PC-9 (cell line): ENCODE measurements at regions not wholly inside any gene's neighbourhood (a gene's known extent, or its start where the extent isn't known, plus 50 kb on each side); places are given as distances from the start of the nearest gene placed in this dataset.

Source experiments
- BruUV-seq: library from RNA; stranded (reverse); fragments of 400-500 nt; replicated peaks from 2 replicates; lab custom pipeline; 2021; lab: Mats Ljungman, UMichigan
- CTCF ChIA-PET: fragments of 300-600 bp; sonication (Branson Sonifier 250); formaldehyde crosslinking; loops from one replicate; lab custom pipeline; 2022; ENCODE audit warnings: antibody characterized with exemption; lab: Charles Lee
- POLR2A ChIA-PET: fragments of 300-600 bp; sonication (Branson Sonifier 250); formaldehyde crosslinking; loops from one replicate; lab custom pipeline; 2022; ENCODE audit warnings: antibody characterized with exemption; ENCODE audit not compliant: unreplicated experiment; lab: Charles Lee
- DNase-seq, 2 experiments: peaks; one replicate each; pipeline versions ENCODE4 v3.0.0 to v3.0.0-alpha.2; 2015 to 2022; ENCODE audit warnings: mixed read lengths in 1 of 2
- H2AFZ ChIP-seq: fragments of 200-600 bp; sonication (generic); 2 replicates; pipeline ENCODE4 v1.8.1; 2017; ENCODE audit warnings: antibody characterized with exemption
- H3F3A ChIP-seq: fragments of 200-600 bp; sonication (generic); 2 replicates; pipeline ENCODE4 v1.8.1; 2017; ENCODE audit warnings: antibody characterized with exemption, mild to moderate bottlenecking, low read depth; ENCODE audit not compliant: insufficient read depth
- H3K27ac ChIP-seq: fragments of 200-600 bp; sonication (generic); 2 replicates; pipeline ENCODE4 v1.6.1; 2016; ENCODE audit warnings: mixed run types
- H3K27me3 ChIP-seq: fragments of 200-600 bp; sonication (generic); 2 replicates; pipeline ENCODE4 v1.6.1; 2016; ENCODE audit warnings: low read depth, mixed run types; ENCODE audit not compliant: insufficient read depth
- H3K36me3 ChIP-seq: fragments of 200-600 bp; sonication (generic); 2 replicates; pipeline ENCODE4 v1.6.1; 2016; ENCODE audit warnings: low read depth, mixed run types
- H3K4me1 ChIP-seq: fragments of 200-600 bp; sonication (generic); replicated peaks from 2 replicates; pipeline ENCODE4 v1.6.1; 2016; ENCODE audit warnings: mixed run types; ENCODE audit not compliant: insufficient read depth
- H3K4me2 ChIP-seq: fragments of 200-600 bp; sonication (generic); 2 replicates; pipeline ENCODE4 v1.6.1; 2017; ENCODE audit warnings: mixed run types
- H3K4me3 ChIP-seq: fragments of 200-600 bp; sonication (generic); 2 replicates; pipeline ENCODE4 v1.6.1; 2016; ENCODE audit warnings: mixed run types
- H3K79me2 ChIP-seq: fragments of 200-600 bp; sonication (generic); 2 replicates; pipeline ENCODE4 v1.6.1; 2017; ENCODE audit warnings: low read depth, mixed run types
- H3K9me2 ChIP-seq: fragments of 200-600 bp; sonication (generic); 2 replicates; pipeline ENCODE4 v1.8.1; 2017; ENCODE audit warnings: mild to moderate bottlenecking; ENCODE audit not compliant: insufficient read depth
- H3K9me3 ChIP-seq: fragments of 200-600 bp; sonication (generic); 2 replicates; pipeline ENCODE4 v1.8.1; 2016; ENCODE audit warnings: low read depth; ENCODE audit not compliant: insufficient read depth
- H4K20me1 ChIP-seq: fragments of 200-600 bp; sonication (generic); 2 replicates; pipeline ENCODE4 v1.8.1; 2017; ENCODE audit not compliant: insufficient read depth
- CTCF ChIP-seq: fragments of 200-600 bp; sonication (generic); conservative IDR thresholded peaks from 2 replicates; pipeline ENCODE4 v1.6.1; 2017; ENCODE audit warnings: mixed run types, antibody characterized with exemption, mild to moderate bottlenecking, moderate library complexity
- EZH2 ChIP-seq: fragments of 200-600 bp; sonication (generic); IDR thresholded peaks from 2 replicates; pipeline ENCODE4 v1.8.0; 2017; ENCODE audit warnings: antibody characterized with exemption, low read depth
- intact Hi-C: fragments of 100-400 bp; cut with micrococcal nuclease; formaldehyde crosslinking; loops from one replicate; pipeline ENCODE4 v1.10.0; 2022; ENCODE audit not compliant: unreplicated experiment

DNA sequence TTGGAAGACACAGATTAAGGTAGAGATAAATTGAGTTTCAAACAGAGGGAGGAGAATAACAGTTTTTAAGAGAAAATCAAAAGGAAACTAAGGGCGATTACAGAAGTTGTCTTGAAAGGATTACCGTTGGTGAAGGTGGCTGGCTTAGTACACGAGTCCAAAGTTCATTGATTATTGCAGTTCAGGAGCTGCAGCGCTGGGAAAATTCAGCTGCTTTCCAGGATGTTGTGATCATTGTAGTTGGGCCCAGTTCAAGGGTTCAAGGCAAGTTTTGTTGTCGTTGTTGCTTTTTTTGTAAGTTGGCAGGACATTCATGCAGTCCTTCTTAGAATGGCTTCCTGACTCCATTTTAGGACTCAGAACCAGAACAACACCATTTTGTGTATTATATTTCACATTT lies 461.7 kb downstream of the RAPGEF2 start:
- intact Hi-C loops: no loop called here
- H3K27ac ChIP-seq: no peak overlapping the region
- no TSS peak for BruUV-seq
- H3K9me2 ChIP-seq: no peaks in the 10 kb centered on the region
- no peaks in the 10 kb centered on the region for H3K79me2 ChIP-seq
- H3K4me3 ChIP-seq: no peak overlapping the region
- no peak overlapping the region for H3K4me2 ChIP-seq
- no peaks in the 10 kb centered on the region for H3K27me3 ChIP-seq
- POLR2A ChIA-PET: no interaction called here
- no peaks in the 10 kb centered on the region for H3K9me3 ChIP-seq
- TF ChIP-seq EZH2: no peak
- CTCF ChIA-PET: no interaction called here
- DNase-seq: no peak
- no peaks in the 10 kb centered on the region for H3K36me3 ChIP-seq
- no peaks in the 10 kb centered on the region for H3F3A ChIP-seq
- H4K20me1 ChIP-seq: no peaks in the 10 kb centered on the region
- H3K4me1 ChIP-seq: no peaks in the 10 kb centered on the region
- no peak overlapping the region for H2AFZ ChIP-seq

DNA sequence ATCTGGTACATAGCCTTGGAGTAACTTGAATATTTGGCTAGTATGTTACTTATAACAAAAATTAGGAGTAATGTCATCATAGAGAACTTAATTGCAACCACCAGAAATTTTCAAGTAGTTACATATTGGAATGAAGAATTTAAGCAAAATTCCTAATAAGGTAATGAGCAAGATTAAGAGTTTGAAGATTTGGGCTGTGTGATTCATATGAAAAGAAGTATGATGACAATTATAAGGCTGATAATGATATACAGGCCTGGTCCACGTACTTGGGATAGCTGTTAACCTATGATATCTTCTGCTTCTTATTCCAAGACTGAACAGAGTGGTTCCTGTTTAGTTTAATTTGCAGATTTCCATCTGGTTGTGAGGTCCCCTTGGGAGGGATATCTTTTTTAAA lies 463.9 kb downstream of the RAPGEF2 start:
- Histone ChIP-seq H3K4me2 (no peak overlapping the region), H3F3A (no peaks in the 10 kb centered on the region), H3K4me3 (no peak overlapping the region), H3K27me3 (no peaks in the 10 kb centered on the region), H3K27ac (no peak overlapping the region), H4K20me1 (no peaks in the 10 kb centered on the region), H2AFZ (no peak overlapping the region), H3K79me2 (no peaks in the 10 kb centered on the region), H3K4me1 (no peaks in the 10 kb centered on the region), H3K9me3 (no peaks in the 10 kb centered on the region), H3K9me2 (no peaks in the 10 kb centered on the region), H3K36me3 (no peaks in the 10 kb centered on the region)
- DNase-seq: no peak
- ChIA-PET POLR2A (no interaction called here), CTCF (no interaction called here)
- TF ChIP-seq EZH2 (no peak), CTCF (no peak)
- intact Hi-C loops: no loop called here
- no TSS peak for BruUV-seq

- no peak overlapping the region for H3K4me3 ChIP-seq
- H3K36me3 ChIP-seq: no peaks in the 10 kb centered on the region
- H3K4me1 ChIP-seq: no peaks in the 10 kb centered on the region
- CTCF ChIA-PET: no interaction called here
- BruUV-seq: no TSS peak
- H3K4me2 ChIP-seq: no peak overlapping the region
- H2AFZ ChIP-seq: no peak overlapping the region
- no peaks in the 10 kb centered on the region for H3K79me2 ChIP-seq
- no peak for DNase-seq
- no peaks in the 10 kb centered on the region for H3K27me3 ChIP-seq
- POLR2A ChIA-PET: no interaction called here
- TF ChIP-seq CTCF (no peak), EZH2 (no peak)
- no peaks in the 10 kb centered on the region for H3K9me2 ChIP-seq
- no peaks in the 10 kb centered on the region for H3F3A ChIP-seq
- intact Hi-C loops: no loop called here
- H3K27ac ChIP-seq: no peak overlapping the region
- H3K9me3 ChIP-seq: no peaks in the 10 kb centered on the region
- H4K20me1 ChIP-seq: no peaks in the 10 kb centered on the region
Observed at GRCh38 chr4:159577241-159577640, 474.4 kb downstream of the RAPGEF2 start.

DNA sequence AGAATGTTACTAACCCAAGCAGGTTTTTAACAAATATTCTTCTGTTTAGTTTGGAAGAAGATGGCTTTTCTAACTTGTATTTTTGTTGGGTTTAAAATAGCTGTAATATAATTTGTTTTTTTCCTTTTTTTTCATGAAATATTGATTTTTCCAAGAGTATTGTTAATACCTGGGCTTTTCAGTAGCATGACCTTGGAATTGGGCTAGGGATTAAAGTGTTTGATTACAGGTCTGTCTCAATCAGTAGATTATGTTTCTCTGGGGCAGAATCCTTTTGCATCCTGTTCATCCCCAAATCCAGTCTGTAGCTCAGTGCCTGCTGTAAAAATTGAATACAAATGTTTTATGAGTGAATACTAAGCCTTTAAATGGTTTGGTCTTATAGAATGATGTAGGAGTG lies 479.8 kb downstream of the RAPGEF2 start:
- no peaks in the 10 kb centered on the region for H3K9me2 ChIP-seq

More for the DNA sequence above, 479.8 kb downstream of the RAPGEF2 start:
- Histone ChIP-seq H3K9me3 (no peaks in the 10 kb centered on the region), H3F3A (no peaks in the 10 kb centered on the region), H3K36me3 (no peaks in the 10 kb centered on the region), H3K4me3 (no peak overlapping the region), H4K20me1 (no peaks in the 10 kb centered on the region), H2AFZ (no peak overlapping the region), H3K4me2 (no peak overlapping the region), H3K27ac (no peak overlapping the region), H3K27me3 (no peaks in the 10 kb centered on the region), H3K4me1 (no peaks in the 10 kb centered on the region), H3K79me2 (no peaks in the 10 kb centered on the region)
- DNase-seq: no peak
- POLR2A ChIA-PET: no interaction called here
- intact Hi-C loops: no loop called here
- TF ChIP-seq CTCF: no peak
- CTCF ChIA-PET: no interaction called here
- no TSS peak for BruUV-seq
